ENCODE measurements at regions not wholly inside any gene's neighbourhood (a gene's known extent, or its start where the extent isn't known, plus 50 kb on each side); places are given as distances from the start of the nearest gene placed in this dataset.

DNA sequence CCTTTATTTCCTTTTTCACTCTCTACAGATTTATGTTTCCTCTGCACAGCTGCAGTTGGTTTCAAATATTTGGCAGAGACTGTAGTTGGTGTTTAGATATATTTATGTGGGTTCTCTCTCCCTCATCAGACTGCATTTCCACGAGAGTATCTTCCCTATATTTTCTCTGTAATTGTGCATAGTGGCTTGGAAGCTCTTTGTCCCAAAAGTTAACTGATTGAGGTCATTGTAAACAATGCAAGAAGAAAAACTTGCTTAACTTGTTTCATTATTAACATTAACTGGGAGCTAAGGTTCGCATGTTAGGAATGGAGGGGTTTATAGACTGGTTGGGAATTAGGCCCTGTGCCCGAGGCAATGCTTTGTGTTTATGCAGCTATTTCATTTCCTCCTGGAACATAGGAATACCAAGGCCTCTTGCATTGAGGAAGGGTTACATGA lies 216.9 kb upstream of the HMGA2 start:
- TF ChIP-seq, protein P1, sequence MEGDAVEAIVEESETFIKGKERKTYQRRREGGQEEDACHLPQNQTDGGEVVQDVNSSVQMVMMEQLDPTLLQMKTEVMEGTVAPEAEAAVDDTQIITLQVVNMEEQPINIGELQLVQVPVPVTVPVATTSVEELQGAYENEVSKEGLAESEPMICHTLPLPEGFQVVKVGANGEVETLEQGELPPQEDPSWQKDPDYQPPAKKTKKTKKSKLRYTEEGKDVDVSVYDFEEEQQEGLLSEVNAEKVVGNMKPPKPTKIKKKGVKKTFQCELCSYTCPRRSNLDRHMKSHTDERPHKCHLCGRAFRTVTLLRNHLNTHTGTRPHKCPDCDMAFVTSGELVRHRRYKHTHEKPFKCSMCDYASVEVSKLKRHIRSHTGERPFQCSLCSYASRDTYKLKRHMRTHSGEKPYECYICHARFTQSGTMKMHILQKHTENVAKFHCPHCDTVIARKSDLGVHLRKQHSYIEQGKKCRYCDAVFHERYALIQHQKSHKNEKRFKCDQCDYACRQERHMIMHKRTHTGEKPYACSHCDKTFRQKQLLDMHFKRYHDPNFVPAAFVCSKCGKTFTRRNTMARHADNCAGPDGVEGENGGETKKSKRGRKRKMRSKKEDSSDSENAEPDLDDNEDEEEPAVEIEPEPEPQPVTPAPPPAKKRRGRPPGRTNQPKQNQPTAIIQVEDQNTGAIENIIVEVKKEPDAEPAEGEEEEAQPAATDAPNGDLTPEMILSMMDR (IDR thresholded peaks at IDR 0.05; ENCODE audit: extremely low read depth, missing control alignments), result no peak
- no peak for DNase-seq (ENCODE audit: low spot score)

DNA sequence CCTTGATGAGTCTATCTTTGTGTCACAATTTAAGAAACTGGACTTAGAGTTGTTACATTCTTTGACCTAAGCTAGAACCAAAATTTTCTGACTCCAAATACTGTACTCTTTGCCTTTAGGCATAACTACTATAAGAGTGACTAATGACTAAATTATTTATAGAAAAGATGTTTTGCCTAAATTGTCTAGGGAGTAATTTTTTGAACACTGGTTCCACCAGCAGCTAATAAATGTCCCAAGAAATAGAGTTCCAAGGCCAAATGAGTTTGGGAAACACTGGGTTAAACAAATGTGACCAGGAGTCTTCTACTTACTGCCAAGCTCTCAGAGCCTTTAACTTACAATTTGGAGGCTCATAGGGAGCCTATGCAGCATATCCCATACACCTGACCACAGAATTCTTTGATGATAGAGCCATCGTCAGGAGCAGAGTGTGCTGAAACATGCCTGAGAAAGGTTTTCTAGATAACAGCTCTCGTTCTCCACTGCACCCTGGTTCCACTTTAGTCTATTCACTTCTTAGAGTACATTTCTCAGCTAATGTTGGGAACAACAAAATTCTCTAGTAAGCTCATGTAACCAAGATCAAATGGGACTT lies 215.9 kb upstream of the HMGA2 start:
- TF ChIP-seq, protein P1 (IDR thresholded peaks at IDR 0.05; ENCODE audit: extremely low read depth, missing control alignments), result no peak
- DNase-seq (ENCODE audit: low spot score), result no peak

DNA sequence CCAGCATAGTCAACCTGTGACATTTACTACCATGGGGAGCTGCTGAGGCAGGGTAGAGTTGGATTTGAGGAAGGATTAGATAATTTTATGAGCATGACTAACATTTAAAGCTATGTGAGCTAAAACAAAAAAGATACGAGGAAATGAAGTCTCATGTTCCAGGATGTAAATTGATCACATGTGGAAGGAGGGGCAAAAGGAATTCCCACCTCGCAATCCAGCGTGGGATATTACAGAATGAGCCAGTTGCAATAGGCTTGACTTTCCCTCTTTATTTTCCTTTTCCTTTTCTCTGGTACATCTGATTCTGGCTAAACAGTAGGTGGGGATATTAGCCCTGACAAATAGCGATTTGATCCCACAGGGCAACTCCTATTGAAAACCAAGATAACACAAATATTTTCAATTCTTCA lies 214.9 kb upstream of the HMGA2 start:
- DNase-seq (ENCODE audit: low spot score), result no peak
- TF ChIP-seq, protein P1 (IDR thresholded peaks at IDR 0.05; ENCODE audit: extremely low read depth, missing control alignments), result no peak

- TF ChIP-seq, protein P1 (IDR thresholded peaks at IDR 0.05; ENCODE audit: extremely low read depth, missing control alignments), result no peak
- no peak for DNase-seq (ENCODE audit: low spot score)
Measured at GRCh38 chr12:65611396-65611795, 212.9 kb upstream of the HMGA2 start.

GRCh38 chr12:65612440-65612839 lies 211.8 kb upstream of the HMGA2 start:
- TF ChIP-seq, protein P1 (IDR thresholded peaks at IDR 0.05; ENCODE audit: extremely low read depth, missing control alignments), result no peak
- no peak for DNase-seq (ENCODE audit: low spot score)

- TF ChIP-seq, protein P1 (IDR thresholded peaks at IDR 0.05; ENCODE audit: extremely low read depth, missing control alignments), result no peak
- no peak for DNase-seq (ENCODE audit: low spot score)
Measured at GRCh38 chr12:65613692-65614091, 210.6 kb upstream of the HMGA2 start.

DNA sequence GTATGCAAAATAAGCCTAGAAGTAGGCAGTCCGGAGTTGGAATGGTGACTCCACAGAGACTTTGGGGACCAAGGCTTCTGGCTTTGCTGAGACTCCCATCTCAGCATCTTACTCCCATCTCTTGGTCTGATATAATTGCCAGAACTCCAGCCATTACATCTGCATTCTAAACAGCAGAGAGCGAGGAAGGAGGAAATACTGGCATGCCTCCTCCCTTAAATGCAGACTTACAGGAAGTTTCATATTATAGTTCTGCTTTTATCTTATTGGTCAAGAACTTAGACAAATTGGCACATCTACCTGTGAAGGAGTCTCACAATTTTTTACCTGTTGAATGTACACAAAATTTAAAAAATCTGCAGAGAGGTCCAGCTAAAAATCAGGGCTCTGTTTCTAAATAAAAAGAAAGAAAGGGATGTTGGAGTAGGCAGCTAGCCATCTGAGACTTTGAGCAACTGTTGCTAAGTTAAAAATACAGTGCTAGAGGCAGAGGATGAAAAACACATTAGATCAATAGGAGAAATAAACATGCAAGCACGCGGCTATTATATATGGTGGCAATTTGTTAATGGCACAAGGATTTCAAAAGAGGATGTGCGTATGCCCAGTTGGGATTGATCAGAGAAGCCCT lies 209.9 kb upstream of the HMGA2 start:
- TF ChIP-seq, protein P1 (IDR thresholded peaks at IDR 0.05; ENCODE audit: extremely low read depth, missing control alignments), result no peak
- no peak for DNase-seq (ENCODE audit: low spot score)
